GM21619 (cell line): ENCODE measurements at regions not wholly inside any gene's neighbourhood (a gene's known extent, or its start where the extent isn't known, plus 50 kb on each side); places are given as distances from the start of the nearest gene placed in this dataset.
"Not testable (repeated sequence)": the region's sequence is repeated elsewhere in the genome, so short reads cannot be mapped to it uniquely, and the experiment has no call there.

ENCODE experiments used
- ATAC-seq: cut with Tn5 transposase; IDR thresholded peaks from one replicate; pipeline ENCODE4 v1.9.1; 2021; ENCODE audit not compliant: unreplicated experiment

- no peak for ATAC-seq
These were observed 150.9 kb downstream of the HS3ST3B1 start for GRCh38 chr17:14451729-14452191.

- ATAC-seq = no peak
These were observed 147.9 kb downstream of the HS3ST3B1 start for GRCh38 chr17:14448818-14449217.

GRCh38 chr17:14446825-14447224 is 145.9 kb downstream of the HS3ST3B1 start:
- ATAC-seq = no peak

DNA sequence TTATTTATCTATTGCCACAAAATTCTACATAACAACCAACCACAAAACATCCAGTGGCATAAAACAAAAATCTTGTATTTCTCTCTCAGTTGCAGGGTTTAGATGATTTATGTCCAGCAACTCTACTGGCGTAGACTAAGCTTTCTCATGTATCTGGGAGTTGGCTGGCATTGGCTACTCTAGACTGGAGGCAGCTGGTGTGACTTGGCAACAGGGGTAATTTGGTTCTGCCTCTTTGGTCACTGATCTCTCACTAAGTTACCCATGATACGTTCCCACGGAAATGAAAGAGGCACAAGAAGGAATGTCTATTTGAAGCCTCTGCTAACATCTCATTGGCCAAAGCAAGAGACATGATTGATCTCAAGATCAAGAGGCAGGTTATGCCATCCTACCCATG is 144.0 kb downstream of the HS3ST3B1 start:
- ATAC-seq = no peak

DNA sequence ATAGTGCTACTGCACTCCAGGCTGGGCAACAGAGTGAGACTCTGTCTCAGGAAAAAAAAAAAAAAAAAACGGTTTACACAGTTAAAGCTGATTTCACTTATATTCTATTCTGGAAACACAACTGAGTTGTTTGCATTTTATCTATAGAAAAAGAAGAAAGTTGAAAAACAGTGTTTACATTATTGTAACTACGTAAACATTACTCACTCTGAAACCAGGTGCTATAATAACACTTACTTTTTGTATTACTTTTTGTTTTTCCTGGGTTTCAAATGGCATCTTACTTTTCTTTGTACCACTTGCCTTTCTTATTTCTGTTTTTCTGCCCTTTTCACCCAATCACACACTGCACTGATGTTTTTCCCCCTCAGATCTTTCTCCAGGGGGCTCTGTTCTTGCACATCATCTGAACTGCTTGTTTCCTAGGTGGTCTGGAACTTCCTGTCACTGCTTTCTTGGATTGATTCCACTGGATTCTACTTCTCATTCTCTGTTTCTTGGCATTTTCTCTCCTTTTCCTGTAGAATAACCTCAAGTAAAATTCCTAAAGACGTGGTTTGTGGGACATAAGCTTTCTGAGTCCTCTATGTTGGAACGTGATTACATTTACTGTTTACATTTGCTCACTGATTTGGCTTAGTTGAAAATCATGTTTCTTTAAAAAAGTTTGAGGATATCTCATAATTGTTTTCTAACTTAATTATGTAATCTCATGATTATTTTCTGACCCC is 142.1 kb downstream of the HS3ST3B1 start:
- ATAC-seq = no peak

GRCh38 chr17:14437176-14437575 is 136.3 kb downstream of the HS3ST3B1 start:
- ATAC-seq = no peak

- ATAC-seq = no peak
These were observed 135.4 kb downstream of the HS3ST3B1 start for GRCh38 chr17:14436266-14436665.

GRCh38 chr17:14434506-14434905 is 133.6 kb downstream of the HS3ST3B1 start:
- ATAC-seq = no peak

DNA sequence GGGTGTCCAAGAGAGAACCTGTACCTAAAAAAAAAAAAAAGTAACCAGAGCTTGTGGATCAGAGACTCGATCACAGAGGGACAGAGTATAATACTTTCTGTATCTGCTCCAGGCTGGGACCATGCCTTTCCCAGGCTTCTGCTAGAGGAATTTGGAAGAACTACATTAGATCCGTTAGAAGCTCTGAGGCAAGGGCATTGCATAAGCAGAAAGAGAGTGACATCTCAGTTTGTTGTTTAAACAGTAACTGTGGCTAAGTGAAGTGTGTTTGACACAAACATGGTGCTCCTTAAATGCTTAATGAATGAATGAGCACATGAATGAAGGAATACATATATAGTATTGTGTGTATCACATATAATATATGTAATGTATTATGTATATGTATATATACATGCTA is 131.2 kb downstream of the HS3ST3B1 start:
- no peak for ATAC-seq

DNA sequence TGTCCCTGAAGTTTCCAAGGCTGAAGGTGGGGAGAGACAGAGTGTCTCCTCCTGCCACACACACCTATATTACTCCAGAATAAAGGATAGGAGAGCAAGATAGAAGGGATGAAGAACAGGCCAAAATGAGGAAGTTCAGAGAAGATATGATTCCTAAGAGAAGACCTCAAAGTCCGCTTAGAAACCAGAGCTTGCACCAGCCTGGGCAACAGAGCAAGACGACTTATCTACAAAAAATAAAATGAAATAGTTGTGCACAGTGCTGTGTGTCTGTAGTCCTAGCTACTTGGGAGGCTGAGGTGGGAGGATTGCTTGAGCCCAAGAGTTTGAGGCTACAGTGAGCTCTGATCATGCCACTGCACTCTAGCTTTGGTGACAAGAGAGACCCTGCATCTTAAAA is 128.2 kb downstream of the HS3ST3B1 start:
- ATAC-seq = no peak

DNA sequence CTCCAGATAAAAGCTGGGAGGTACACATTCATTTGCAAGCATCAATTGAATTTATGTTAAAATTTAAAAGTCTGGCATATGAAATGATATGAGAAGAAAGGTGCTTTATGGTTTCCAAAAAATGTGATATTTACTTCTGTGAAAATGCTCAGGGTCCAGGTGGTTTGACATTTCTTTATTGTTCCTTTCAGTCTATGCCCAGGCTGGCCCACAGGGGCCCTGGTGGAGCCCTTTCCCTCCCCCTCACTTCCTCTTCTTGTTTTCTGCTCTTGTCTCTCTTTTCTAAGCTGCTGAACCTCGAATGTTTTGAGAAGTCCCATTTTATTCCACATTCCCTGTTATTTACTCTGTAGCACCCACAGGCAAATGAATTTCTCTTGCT is 127.8 kb downstream of the HS3ST3B1 start:
- no peak for ATAC-seq

GRCh38 chr17:14427900-14428647 is 127.2 kb downstream of the HS3ST3B1 start:
- peak; percentile 73 for ATAC-seq

- ATAC-seq = not testable (repeated sequence)
These were observed 122.3 kb downstream of the HS3ST3B1 start for GRCh38 chr17:14423156-14423555.

DNA sequence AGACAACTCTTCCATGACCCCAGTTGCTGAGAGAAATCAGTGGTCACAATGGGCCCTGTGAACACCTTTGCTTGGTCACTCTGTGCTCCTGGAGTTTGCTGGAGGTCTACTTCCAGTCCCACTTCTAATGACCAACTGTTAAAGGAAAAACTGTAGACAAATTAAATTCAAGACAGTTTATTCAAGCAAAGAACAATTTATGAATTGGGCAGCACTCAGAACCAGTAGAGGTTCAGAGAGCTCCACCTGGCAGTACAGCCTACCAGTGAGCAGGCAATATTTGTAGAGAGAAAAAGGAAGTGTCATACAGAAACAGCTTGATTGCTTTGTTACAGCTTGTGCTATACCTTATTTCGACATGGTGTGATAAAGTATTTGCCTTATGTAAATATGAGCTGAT is 116.5 kb downstream of the HS3ST3B1 start:
- no peak for ATAC-seq

DNA sequence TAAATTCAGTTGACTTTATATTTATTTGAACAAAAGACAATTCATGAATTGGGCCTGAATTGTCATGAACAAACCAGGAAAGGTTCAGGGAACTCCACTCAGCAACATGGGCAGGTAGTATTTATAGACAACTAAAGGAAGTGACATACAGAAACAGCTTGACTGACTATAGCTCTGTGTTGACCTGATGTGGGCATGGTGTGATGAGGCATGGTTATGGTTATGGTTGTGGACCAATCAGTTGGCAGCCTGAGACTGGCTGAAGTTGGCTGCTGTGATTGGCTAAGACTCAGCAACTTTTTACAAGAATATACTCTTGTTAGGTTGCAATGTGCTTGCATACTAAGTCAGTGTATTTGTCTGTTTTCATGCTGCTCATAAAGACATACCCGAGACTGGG is 108.4 kb downstream of the HS3ST3B1 start:
- ATAC-seq = no peak

DNA sequence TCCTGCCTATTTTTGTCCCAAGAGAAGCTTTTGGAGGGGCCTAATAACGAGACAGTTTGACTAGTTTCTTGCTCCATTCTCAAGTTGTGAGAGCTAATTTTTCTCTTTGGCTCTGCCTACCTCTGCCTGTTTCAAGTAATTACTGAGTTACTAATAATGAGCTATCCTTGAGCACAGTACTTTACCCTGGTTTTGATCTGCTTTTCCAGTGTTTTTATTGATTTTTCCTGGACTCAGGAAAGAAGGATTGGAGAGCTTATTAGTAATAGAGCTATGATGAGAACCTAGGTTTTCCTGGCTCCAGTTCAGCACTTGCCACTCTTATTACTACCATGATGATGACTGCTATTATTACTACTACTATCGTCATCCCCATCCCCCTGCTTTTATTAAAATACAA is 106.7 kb downstream of the HS3ST3B1 start:
- no peak for ATAC-seq

GRCh38 chr17:14405189-14405588 is 104.3 kb downstream of the HS3ST3B1 start:
- no peak for ATAC-seq
